ENCODE measurements at regions not wholly inside any gene's neighbourhood (a gene's known extent, or its start where the extent isn't known, plus 50 kb on each side); places are given as distances from the start of the nearest gene placed in this dataset.

GRCh38 chr2:152861349-152861942, 143.0 kb downstream of the ARL6IP6 start:
- no peak for DNase-seq

GRCh38 chr2:152858594-152859265, 140.3 kb downstream of the ARL6IP6 start:
- no peak for DNase-seq

GRCh38 chr2:152846697-152847470, 128.5 kb downstream of the ARL6IP6 start:
- DNase-seq = no peak

GRCh38 chr2:152835674-152836073, 117.3 kb downstream of the ARL6IP6 start:
- no peak for DNase-seq

GRCh38 chr2:152827944-152828343, 109.5 kb downstream of the ARL6IP6 start:
- no peak for DNase-seq

- DNase-seq = no peak
Measured at GRCh38 chr2:152826581-152827279, 108.3 kb downstream of the ARL6IP6 start.

GRCh38 chr2:152825834-152826233, 107.4 kb downstream of the ARL6IP6 start:
- DNase-seq = no peak

GRCh38 chr2:152823905-152824304, 105.5 kb downstream of the ARL6IP6 start:
- no peak for DNase-seq

GRCh38 chr2:152822676-152823075, 104.3 kb downstream of the ARL6IP6 start:
- DNase-seq = no peak

- DNase-seq = no peak
Measured at GRCh38 chr2:152820048-152820447, 101.6 kb downstream of the ARL6IP6 start.

GRCh38 chr2:152815634-152816257, 97.3 kb downstream of the ARL6IP6 start:
- no peak for DNase-seq

GRCh38 chr2:152814475-152815030, 96.1 kb downstream of the ARL6IP6 start:
- DNase-seq = no peak

- DNase-seq = no peak
Measured at GRCh38 chr2:152813351-152813750, 94.9 kb downstream of the ARL6IP6 start.
